Thyroid gland (tissue), 4 donors: ENCODE measurements at regions not wholly inside any gene's neighbourhood (a gene's known extent, or its start where the extent isn't known, plus 50 kb on each side); places are given as distances from the start of the nearest gene placed in this dataset.

Experiments used
- DNase-seq, 2 donors: peaks; one replicate each; pipeline ENCODE4 v3.0.0-alpha.2; 2019
- H3K27ac ChIP-seq, 3 donors: fragments of 200-600 bp; sonication (generic); 1 replicate in 2 of 3; 2 replicates in 1 of 3; pipeline ENCODE4 v1.5.1; 2016 to 2019; ENCODE audit warnings: mild to moderate bottlenecking in 1 of 3, moderate library complexity in 1 of 3
- H3K27me3 ChIP-seq: fragments of 200-600 bp; sonication (generic); one replicate; pipeline ENCODE4 v1.5.1; 2019
- H3K36me3 ChIP-seq, 2 donors: fragments of 200-600 bp; sonication (generic); one replicate each; pipeline ENCODE4 v1.5.1; 2016 to 2019
- H3K4me1 ChIP-seq, 2 donors: fragments of 200-600 bp; sonication (generic); one replicate each; pipeline ENCODE4 v1.5.1; 2017 to 2019
- H3K4me3 ChIP-seq, 3 donors: fragments of 200-600 bp; sonication (generic); replicated peaks in 1 of 3; 1 replicate in 2 of 3; 2 replicates in 1 of 3; pipeline ENCODE4 v1.5.1; 2016; ENCODE audit warnings: mild to moderate bottlenecking in 1 of 3
- H3K9me3 ChIP-seq: fragments of 200-600 bp; sonication (generic); one replicate; pipeline ENCODE4 v1.5.1; 2017
- CTCF ChIP-seq, 6 experiments: fragments of 200-600 bp in 3 of 6; fragments of 450-650 bp in 3 of 6; sonication (generic) in 3 of 6; IDR thresholded peaks; one replicate each; pipeline ENCODE4 v1.5.1; 2016 to 2019; ENCODE audit warnings: antibody characterized with exemption in 6 of 6, mild to moderate bottlenecking in 2 of 6, inconsistent platforms in 1 of 6, moderate library complexity in 1 of 6
- POLR2A ChIP-seq, 2 donors: fragments of 450-650 bp; IDR thresholded peaks; one replicate each; pipeline ENCODE4 v1.6.1; 2017; ENCODE audit warnings: antibody characterized with exemption in 2 of 2, mild to moderate bottlenecking in 2 of 2, moderate library complexity in 1 of 2
- WGBS, 2 donors: methylation state at CpG; one replicate each; pipeline ENCODE4 v1.1.5; 2017; 5-methylcytosine and 5-hydroxymethylcytosine counted together
- intact Hi-C: fragments of 100-400 bp; cut with DNase I; formaldehyde crosslinking; loops from one replicate; pipeline ENCODE4 v1.15.1; 2023

GRCh38 chr1:90176530-90176929 lies 181.6 kb downstream of the ZNF326 start:
- 64 to 65% methylated on average over 2 of the region's 2 CpGs for WGBS, 2 donors
- H3K4me3 ChIP-seq = no peak overlapping the region
- DNase-seq = no peak
- H3K36me3 ChIP-seq = no peaks in the 10 kb centered on the region
- TF ChIP-seq CTCF (IDR thresholded peaks at IDR 0.05) = no peak
- no peak for TF ChIP-seq POLR2A (IDR thresholded peaks at IDR 0.05)
- no peak overlapping the region for H3K27ac ChIP-seq
- no peaks in the 10 kb centered on the region for H3K9me3 ChIP-seq
- H3K4me1 ChIP-seq = no peaks in the 10 kb centered on the region
- no peaks in the 10 kb centered on the region for H3K27me3 ChIP-seq
- intact Hi-C loops = no loop called here

GRCh38 chr1:90175490-90176167 lies 180.7 kb downstream of the ZNF326 start:
- 48 to 74% methylated on average over 3 of the region's 3 CpGs for WGBS, 2 donors
- intact Hi-C loops = no loop called here
- H3K27me3 ChIP-seq = no peaks in the 10 kb centered on the region
- DNase-seq = no peak
- H3K36me3 ChIP-seq = no peaks in the 10 kb centered on the region
- no peaks in the 10 kb centered on the region for H3K9me3 ChIP-seq
- no peak for TF ChIP-seq CTCF (IDR thresholded peaks at IDR 0.05)
- TF ChIP-seq POLR2A (IDR thresholded peaks at IDR 0.05) = no peak
- no peak overlapping the region for H3K4me3 ChIP-seq
- no peaks in the 10 kb centered on the region for H3K4me1 ChIP-seq
- H3K27ac ChIP-seq = no peak overlapping the region

- WGBS, 2 donors = 75 to 81% methylated on average over 1 of the region's 1 CpG
- no peaks in the 10 kb centered on the region for H3K4me1 ChIP-seq
- no peak overlapping the region for H3K4me3 ChIP-seq
- no peaks in the 10 kb centered on the region for H3K9me3 ChIP-seq
- no peaks in the 10 kb centered on the region for H3K36me3 ChIP-seq
- intact Hi-C loops = no loop called here
- DNase-seq = no peak
- no peaks in the 10 kb centered on the region for H3K27me3 ChIP-seq
- no peak for TF ChIP-seq POLR2A (IDR thresholded peaks at IDR 0.05)
- no peak for TF ChIP-seq CTCF (IDR thresholded peaks at IDR 0.05)
- no peak overlapping the region for H3K27ac ChIP-seq
Measured at GRCh38 chr1:90174246-90174645, 179.3 kb downstream of the ZNF326 start.

DNA sequence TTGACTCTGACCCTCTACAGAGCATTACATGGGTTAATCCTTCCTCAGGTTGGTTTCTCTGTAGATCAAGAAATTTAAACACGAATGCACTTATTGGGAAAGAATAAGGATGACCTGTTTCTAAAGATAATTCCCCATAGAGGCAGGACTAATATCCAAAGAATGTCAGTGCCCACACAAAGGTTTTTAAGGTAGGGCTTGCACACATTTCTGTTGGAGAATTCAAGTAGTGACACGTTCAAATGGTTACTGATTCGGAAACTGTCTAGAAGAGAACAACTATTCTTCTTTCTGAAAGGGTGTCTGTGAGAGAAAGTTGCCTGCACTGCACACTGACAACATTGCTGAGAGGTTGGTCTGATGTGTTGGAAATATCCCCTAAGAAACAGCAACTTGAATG lies 167.3 kb downstream of the ZNF326 start:
- H3K36me3 ChIP-seq = no peaks in the 10 kb centered on the region
- no peak overlapping the region for H3K27ac ChIP-seq
- H3K4me1 ChIP-seq = no peaks in the 10 kb centered on the region
- DNase-seq = no peak
- TF ChIP-seq CTCF (IDR thresholded peaks at IDR 0.05) (no peak), POLR2A (IDR thresholded peaks at IDR 0.05) (no peak)
- no peak overlapping the region for H3K4me3 ChIP-seq
- H3K9me3 ChIP-seq = no peaks in the 10 kb centered on the region
- WGBS, 2 donors = 75 to 79% methylated on average over 3 of the region's 3 CpGs
- H3K27me3 ChIP-seq = no peaks in the 10 kb centered on the region
- intact Hi-C loops = no loop called here

DNA sequence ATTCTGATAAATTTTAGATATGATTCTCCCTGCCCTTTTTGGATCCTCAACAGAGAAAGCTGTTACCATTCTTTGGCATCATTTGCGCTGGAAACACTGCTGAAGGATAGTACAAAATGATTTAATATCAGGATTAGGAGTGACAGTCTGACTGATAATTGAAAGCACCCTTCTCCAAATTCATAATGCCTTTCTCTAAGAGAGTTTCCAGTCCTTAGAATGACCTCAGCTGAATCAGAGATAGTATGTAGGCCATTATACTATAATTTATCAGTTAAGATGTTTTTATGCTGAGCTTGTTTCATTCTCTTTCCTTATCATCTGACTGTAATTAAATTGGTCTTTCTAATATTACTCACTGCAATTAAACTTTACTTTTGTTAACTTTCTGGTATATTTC lies 166.7 kb downstream of the ZNF326 start:
- Histone ChIP-seq H3K36me3 (no peaks in the 10 kb centered on the region), H3K4me1 (no peaks in the 10 kb centered on the region), H3K4me3 (no peak overlapping the region), H3K27me3 (no peaks in the 10 kb centered on the region), H3K27ac (no peak overlapping the region), H3K9me3 (no peaks in the 10 kb centered on the region)
- TF ChIP-seq POLR2A (IDR thresholded peaks at IDR 0.05) = no peak
- no peak for TF ChIP-seq CTCF (IDR thresholded peaks at IDR 0.05)
- no peak for DNase-seq
- WGBS, 2 donors = 84 to 88% methylated on average over 1 of the region's 1 CpG
- intact Hi-C loops = no loop called here
